ENCODE measurements at regions not wholly inside any gene's neighbourhood (a gene's known extent, or its start where the extent isn't known, plus 50 kb on each side); places are given as distances from the start of the nearest gene placed in this dataset.

DNA sequence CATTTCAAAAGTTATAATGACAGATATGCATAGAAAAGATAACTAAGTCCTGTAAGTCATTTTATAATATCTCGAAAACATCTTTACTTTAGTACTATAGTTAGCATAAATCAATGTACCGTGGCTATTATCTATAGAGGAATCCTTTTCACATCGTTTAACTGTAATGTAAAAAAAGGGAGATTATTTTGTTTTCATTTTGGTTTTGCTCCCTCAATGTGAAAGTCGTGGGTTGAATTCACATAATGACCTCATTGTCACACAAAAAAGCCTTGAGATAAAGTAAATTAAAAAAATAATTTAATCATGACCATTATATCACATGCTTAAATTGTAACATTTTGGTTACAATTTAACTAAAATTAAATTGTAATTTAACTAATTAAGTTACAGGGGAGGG, 560.5 kb upstream of the POT1 start:
- no peak for TF ChIP-seq EZH2 (IDR thresholded peaks at IDR 0.05; ENCODE audit: low read length)
- TF ChIP-seq, protein P1, sequence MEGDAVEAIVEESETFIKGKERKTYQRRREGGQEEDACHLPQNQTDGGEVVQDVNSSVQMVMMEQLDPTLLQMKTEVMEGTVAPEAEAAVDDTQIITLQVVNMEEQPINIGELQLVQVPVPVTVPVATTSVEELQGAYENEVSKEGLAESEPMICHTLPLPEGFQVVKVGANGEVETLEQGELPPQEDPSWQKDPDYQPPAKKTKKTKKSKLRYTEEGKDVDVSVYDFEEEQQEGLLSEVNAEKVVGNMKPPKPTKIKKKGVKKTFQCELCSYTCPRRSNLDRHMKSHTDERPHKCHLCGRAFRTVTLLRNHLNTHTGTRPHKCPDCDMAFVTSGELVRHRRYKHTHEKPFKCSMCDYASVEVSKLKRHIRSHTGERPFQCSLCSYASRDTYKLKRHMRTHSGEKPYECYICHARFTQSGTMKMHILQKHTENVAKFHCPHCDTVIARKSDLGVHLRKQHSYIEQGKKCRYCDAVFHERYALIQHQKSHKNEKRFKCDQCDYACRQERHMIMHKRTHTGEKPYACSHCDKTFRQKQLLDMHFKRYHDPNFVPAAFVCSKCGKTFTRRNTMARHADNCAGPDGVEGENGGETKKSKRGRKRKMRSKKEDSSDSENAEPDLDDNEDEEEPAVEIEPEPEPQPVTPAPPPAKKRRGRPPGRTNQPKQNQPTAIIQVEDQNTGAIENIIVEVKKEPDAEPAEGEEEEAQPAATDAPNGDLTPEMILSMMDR (optimal IDR thresholded peaks at IDR 0.05 in 1 of 3, IDR thresholded peaks at IDR 0.05 in 1 of 3, conservative IDR thresholded peaks at IDR 0.05 in 1 of 3; ENCODE audit: extremely low read depth in 1 of 3, insufficient read depth in 2 of 3, low read length in 3 of 3), result no peak
- Histone ChIP-seq H3K79me2 (ENCODE audit: control insufficient read depth, insufficient read depth, low read length) (no peaks in the 10 kb centered on the region), H3K27ac (ENCODE audit: control insufficient read depth, insufficient read depth, low read length) (no peak overlapping the region), H3K9me1 (ENCODE audit: control insufficient read depth, extremely low read depth, insufficient read depth, low read length) (no peaks in the 10 kb centered on the region), H4K20me1 (ENCODE audit: control insufficient read depth, extremely low read depth, insufficient read depth, low read length) (no peaks in the 10 kb centered on the region), H3K9me3 (ENCODE audit: control insufficient read depth, low read depth, low read length) (no peaks in the 10 kb centered on the region), H3K36me3 (ENCODE audit: control insufficient read depth in 2 of 2, extremely low read depth in 1 of 2, insufficient read depth in 2 of 2, low read length in 2 of 2) (no peaks in the 10 kb centered on the region), H3K27me3 (ENCODE audit: control insufficient read depth, extremely low read depth, insufficient read depth, low read length) (no peaks in the 10 kb centered on the region), H2AFZ (ENCODE audit: control insufficient read depth, low read length) (no peak overlapping the region), H3K4me2 (ENCODE audit: control insufficient read depth, extremely low read depth, insufficient read depth, low read depth, low read length) (no peak overlapping the region), H3K4me1 (ENCODE audit: control insufficient read depth, extremely low read depth, insufficient read depth, low read length) (no peaks in the 10 kb centered on the region), H3K9ac (ENCODE audit: control insufficient read depth, extremely low read depth, insufficient read depth, low read length) (no peak overlapping the region), H3K4me3 (ENCODE audit: control insufficient read depth in 2 of 3, extremely low read depth in 1 of 3, insufficient read depth in 2 of 3, low read depth in 1 of 3, low read length in 3 of 3) (no peak overlapping the region)
- DNase-seq (ENCODE audit: low read depth, low spot score) (no peak), FAIRE-seq (no peak)
- dilution Hi-C loops (cut with MboI; ENCODE audit: extremely low pct_ligation_motif_present, low sequenced_read_pairs), result no loop called here

DNA sequence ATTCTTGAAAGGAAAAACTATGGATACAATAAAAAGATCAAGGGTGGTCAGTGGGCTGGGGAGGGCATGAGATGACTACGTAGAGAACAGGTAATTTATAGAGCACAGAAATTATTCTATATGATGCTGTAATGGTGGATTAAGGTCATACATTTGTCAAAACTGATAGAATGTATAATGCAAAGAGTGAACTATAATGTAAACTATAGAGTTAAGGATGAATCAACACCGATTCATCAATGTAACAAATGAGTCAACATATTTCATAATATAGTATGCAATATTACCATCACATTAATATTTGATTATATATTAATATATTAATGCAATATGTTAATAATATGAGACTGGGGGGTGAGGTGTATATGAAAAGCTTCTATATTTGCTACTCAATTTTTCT, 555.6 kb upstream of the POT1 start:
- H3K27ac ChIP-seq (ENCODE audit: control insufficient read depth, insufficient read depth, low read length), result no peak overlapping the region
- DNase-seq (ENCODE audit: low read depth, low spot score) (no peak), FAIRE-seq (no peak)
- H3K9me3 ChIP-seq (ENCODE audit: control insufficient read depth, low read depth, low read length), result no peaks in the 10 kb centered on the region
- no peaks in the 10 kb centered on the region for H3K4me1 ChIP-seq (ENCODE audit: control insufficient read depth, extremely low read depth, insufficient read depth, low read length)
- no peaks in the 10 kb centered on the region for H3K36me3 ChIP-seq (ENCODE audit: control insufficient read depth in 2 of 2, extremely low read depth in 1 of 2, insufficient read depth in 2 of 2, low read length in 2 of 2)
- H3K9ac ChIP-seq (ENCODE audit: control insufficient read depth, extremely low read depth, insufficient read depth, low read length), result no peak overlapping the region
- H3K27me3 ChIP-seq (ENCODE audit: control insufficient read depth, extremely low read depth, insufficient read depth, low read length), result no peaks in the 10 kb centered on the region
- H3K4me3 ChIP-seq (ENCODE audit: control insufficient read depth in 2 of 3, extremely low read depth in 1 of 3, insufficient read depth in 2 of 3, low read depth in 1 of 3, low read length in 3 of 3), result no peak overlapping the region
- H2AFZ ChIP-seq (ENCODE audit: control insufficient read depth, low read length), result no peak overlapping the region
- no peaks in the 10 kb centered on the region for H4K20me1 ChIP-seq (ENCODE audit: control insufficient read depth, extremely low read depth, insufficient read depth, low read length)
- no peaks in the 10 kb centered on the region for H3K79me2 ChIP-seq (ENCODE audit: control insufficient read depth, insufficient read depth, low read length)
- dilution Hi-C loops (cut with MboI; ENCODE audit: extremely low pct_ligation_motif_present, low sequenced_read_pairs), result no loop called here
- no peak overlapping the region for H3K4me2 ChIP-seq (ENCODE audit: control insufficient read depth, extremely low read depth, insufficient read depth, low read depth, low read length)
- TF ChIP-seq EZH2 (IDR thresholded peaks at IDR 0.05; ENCODE audit: low read length), result no peak
- TF ChIP-seq, protein P1 (optimal IDR thresholded peaks at IDR 0.05 in 1 of 3, IDR thresholded peaks at IDR 0.05 in 1 of 3, conservative IDR thresholded peaks at IDR 0.05 in 1 of 3; ENCODE audit: extremely low read depth in 1 of 3, insufficient read depth in 2 of 3, low read length in 3 of 3), result no peak
- no peaks in the 10 kb centered on the region for H3K9me1 ChIP-seq (ENCODE audit: control insufficient read depth, extremely low read depth, insufficient read depth, low read length)

All from keratinocyte (primary cell).